ENCODE measurements at regions not wholly inside any gene's neighbourhood (a gene's known extent, or its start where the extent isn't known, plus 50 kb on each side); places are given as distances from the start of the nearest gene placed in this dataset.

GRCh38 chr2:181393472-181393871, 63.7 kb upstream of the ITGA4 start:
- 15% methylated on average over 1 of the region's 1 CpG for WGBS
- H3K4me1 ChIP-seq (replicated peaks): no peaks in the 10 kb centered on the region
- H3K27ac ChIP-seq: no peak overlapping the region
- DNase-seq (ENCODE audit: low spot score): no peak
- no peak overlapping the region for H3K4me3 ChIP-seq
- no peaks in the 10 kb centered on the region for H3K27me3 ChIP-seq (replicated peaks; ENCODE audit: insufficient read depth)
- TF ChIP-seq POLR2AphosphoS5 (IDR thresholded peaks at IDR 0.05) (no peak), CTCF (IDR thresholded peaks at IDR 0.05) (no peak), POLR2A (IDR thresholded peaks at IDR 0.05) (no peak)
- no peaks in the 10 kb centered on the region for H3K9me3 ChIP-seq
- intact Hi-C loops (cut with DNase I): no loop called here
- no peaks in the 10 kb centered on the region for H3K36me3 ChIP-seq

- intact Hi-C loops (cut with DNase I): no loop called here
Measured at GRCh38 chr2:181394741-181395437, 62.3 kb upstream of the ITGA4 start.

GRCh38 chr2:181395851-181396250, 61.3 kb upstream of the ITGA4 start:
- WGBS: 68% methylated on average over 2 of the region's 2 CpGs

More at GRCh38 chr2:181394741-181395437, 62.3 kb upstream of the ITGA4 start:
- Histone ChIP-seq H3K4me3 (no peak overlapping the region), H3K27ac (no peak overlapping the region), H3K9me3 (no peaks in the 10 kb centered on the region), H3K27me3 (replicated peaks; ENCODE audit: insufficient read depth) (no peaks in the 10 kb centered on the region), H3K36me3 (no peaks in the 10 kb centered on the region), H3K4me1 (replicated peaks) (no peaks in the 10 kb centered on the region)
- DNase-seq (ENCODE audit: low spot score): no peak
- WGBS: 31% methylated on average over 4 of the region's 4 CpGs
- TF ChIP-seq POLR2AphosphoS5 (IDR thresholded peaks at IDR 0.05) (no peak), POLR2A (IDR thresholded peaks at IDR 0.05) (no peak), CTCF (IDR thresholded peaks at IDR 0.05) (no peak)

GRCh38 chr2:181396256-181397123, 60.7 kb upstream of the ITGA4 start:
- WGBS: 63% methylated on average over 6 of the region's 6 CpGs
- no peak overlapping the region for H3K27ac ChIP-seq
- H3K9me3 ChIP-seq: no peaks in the 10 kb centered on the region
- H3K4me1 ChIP-seq (replicated peaks): no peaks in the 10 kb centered on the region
- no peak for DNase-seq (ENCODE audit: low spot score)
- H3K4me3 ChIP-seq: no peak overlapping the region
- no peaks in the 10 kb centered on the region for H3K36me3 ChIP-seq
- intact Hi-C loops (cut with DNase I): no loop called here
- no peak for TF ChIP-seq POLR2A (IDR thresholded peaks at IDR 0.05)
- H3K27me3 ChIP-seq (replicated peaks; ENCODE audit: insufficient read depth): no peaks in the 10 kb centered on the region

More at GRCh38 chr2:181395851-181396250, 61.3 kb upstream of the ITGA4 start:
- H3K27me3 ChIP-seq (replicated peaks; ENCODE audit: insufficient read depth): no peaks in the 10 kb centered on the region
- no peaks in the 10 kb centered on the region for H3K4me1 ChIP-seq (replicated peaks)
- no peak for DNase-seq (ENCODE audit: low spot score)
- no peak overlapping the region for H3K4me3 ChIP-seq
- no peak overlapping the region for H3K27ac ChIP-seq
- intact Hi-C loops (cut with DNase I): no loop called here
- no peaks in the 10 kb centered on the region for H3K9me3 ChIP-seq
- no peak for TF ChIP-seq CTCF (IDR thresholded peaks at IDR 0.05)
- no peak for TF ChIP-seq POLR2AphosphoS5 (IDR thresholded peaks at IDR 0.05)
- TF ChIP-seq POLR2A (IDR thresholded peaks at IDR 0.05): no peak
- H3K36me3 ChIP-seq: no peaks in the 10 kb centered on the region

GRCh38 chr2:181397331-181397730, 59.9 kb upstream of the ITGA4 start:
- Histone ChIP-seq H3K27ac (no peak overlapping the region), H3K27me3 (replicated peaks; ENCODE audit: insufficient read depth) (no peaks in the 10 kb centered on the region), H3K4me3 (no peak overlapping the region), H3K36me3 (no peaks in the 10 kb centered on the region), H3K4me1 (replicated peaks) (no peaks in the 10 kb centered on the region), H3K9me3 (no peaks in the 10 kb centered on the region)
- TF ChIP-seq POLR2AphosphoS5 (IDR thresholded peaks at IDR 0.05) (no peak), POLR2A (IDR thresholded peaks at IDR 0.05) (no peak), CTCF (IDR thresholded peaks at IDR 0.05) (no peak)
- intact Hi-C loops (cut with DNase I): no loop called here
- 84% methylated on average over 4 of the region's 4 CpGs for WGBS
- no peak for DNase-seq (ENCODE audit: low spot score)
